ENCODE measurements at regions not wholly inside any gene's neighbourhood (a gene's known extent, or its start where the extent isn't known, plus 50 kb on each side); places are given as distances from the start of the nearest gene placed in this dataset.

DNA sequence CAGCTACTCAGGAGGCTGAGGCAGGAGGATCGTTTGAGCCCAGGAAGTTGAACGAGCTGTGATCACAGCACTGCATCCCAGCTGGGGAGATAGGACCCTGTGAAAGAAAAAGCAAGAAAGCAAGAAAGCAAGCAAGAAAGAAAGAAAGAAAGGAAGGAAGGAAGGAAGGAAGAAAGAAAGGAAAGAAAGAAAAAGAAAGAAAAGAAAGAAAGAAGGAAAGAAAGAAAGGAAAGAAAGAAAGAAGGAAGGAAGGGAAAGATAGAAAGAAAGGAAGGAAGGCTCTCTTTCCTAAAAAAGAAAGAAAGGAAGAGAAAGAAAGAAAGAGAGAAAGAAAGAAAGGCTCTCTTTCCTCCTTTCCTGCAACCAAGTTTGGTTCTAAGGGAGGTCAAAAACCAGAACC lies 380.3 kb downstream of the PCNX1 start:
- no peak for DNase-seq (ENCODE audit: low spot score)

DNA sequence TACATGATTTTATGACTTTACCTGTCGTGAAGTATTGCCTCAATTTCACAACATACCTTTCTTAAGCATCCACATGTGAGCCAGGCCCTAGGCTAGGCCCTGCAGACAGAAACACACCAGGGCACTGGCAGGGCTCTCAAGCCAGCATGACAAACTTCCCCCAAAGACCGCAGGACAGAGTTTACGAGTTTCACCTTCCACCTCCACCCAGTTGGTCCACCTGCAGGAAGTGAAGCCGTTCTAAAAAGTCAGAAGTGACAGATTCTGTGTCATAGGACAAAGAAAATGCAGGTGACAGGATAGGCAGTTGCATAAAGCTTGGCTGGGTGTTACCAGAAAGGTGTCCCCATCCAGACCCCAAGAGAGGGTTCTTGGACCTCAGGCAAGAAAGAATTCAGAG lies 382.3 kb downstream of the PCNX1 start:
- no peak for DNase-seq (ENCODE audit: low spot score)

DNA sequence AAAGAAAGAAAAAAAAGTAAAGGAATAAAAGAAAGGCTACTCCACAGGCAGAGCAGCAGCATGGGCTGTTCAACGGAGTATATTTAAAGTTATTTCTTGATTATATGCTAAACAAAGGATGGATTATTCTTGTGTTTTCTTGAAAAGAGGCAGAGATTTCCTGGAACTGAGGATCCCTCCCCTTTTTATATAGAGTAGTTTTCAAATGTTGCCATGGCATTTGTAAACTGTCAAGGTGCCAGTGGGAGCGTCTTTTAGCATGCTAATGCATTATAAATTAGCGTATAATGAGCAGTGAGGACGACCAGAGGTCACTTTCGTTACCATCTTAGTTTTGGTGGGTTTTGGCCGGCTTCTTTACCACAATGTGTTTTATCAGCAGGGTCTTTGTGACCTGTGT lies 383.0 kb downstream of the PCNX1 start:
- DNase-seq (ENCODE audit: low spot score) = no peak

DNA sequence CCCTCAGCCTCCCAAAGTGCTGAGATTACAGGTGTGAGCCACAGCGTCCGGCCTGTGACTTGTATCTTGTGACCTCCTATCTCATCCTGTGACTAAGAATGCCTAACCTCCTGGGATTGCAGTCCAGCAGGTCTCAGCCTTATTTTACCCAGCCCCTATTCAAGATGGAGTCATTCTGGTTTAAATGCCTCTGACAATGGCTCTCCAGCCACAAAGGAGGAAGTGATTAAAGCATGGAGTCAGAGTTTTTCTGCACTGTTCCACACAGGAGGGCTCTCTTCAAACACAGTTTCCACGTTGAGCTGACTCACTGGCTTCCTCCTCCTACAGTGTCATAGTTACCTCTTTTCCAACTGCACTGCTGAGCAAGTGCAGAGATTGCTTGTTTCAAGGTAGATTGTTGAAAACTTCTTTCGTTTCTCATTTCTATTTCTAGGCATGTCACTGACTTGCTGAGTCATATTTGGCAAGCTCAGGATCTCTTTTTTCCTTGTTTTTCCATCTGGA lies 383.8 kb downstream of the PCNX1 start:
- DNase-seq (ENCODE audit: low spot score) = peak; percentile 60

DNA sequence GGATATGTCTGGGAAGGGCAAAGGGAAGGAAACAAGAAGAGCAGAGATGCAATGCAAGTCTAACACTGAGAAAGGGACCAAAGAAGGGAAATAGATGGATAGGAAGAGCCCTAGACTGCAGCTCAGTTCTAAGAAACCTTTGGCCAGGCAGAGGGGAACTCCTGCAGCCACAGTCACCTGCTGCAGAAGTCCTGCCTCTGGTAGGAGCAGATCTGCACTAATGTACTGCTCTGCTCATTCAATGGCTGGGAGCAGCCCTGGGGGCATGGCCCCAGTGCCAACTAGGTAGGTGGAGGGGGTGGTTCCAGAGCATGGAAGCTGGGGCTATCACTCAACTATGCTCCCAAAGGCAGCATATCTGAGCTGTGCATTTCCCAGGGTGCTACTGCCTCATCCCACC lies 388.9 kb downstream of the PCNX1 start:
- no peak for DNase-seq (ENCODE audit: low spot score)

DNA sequence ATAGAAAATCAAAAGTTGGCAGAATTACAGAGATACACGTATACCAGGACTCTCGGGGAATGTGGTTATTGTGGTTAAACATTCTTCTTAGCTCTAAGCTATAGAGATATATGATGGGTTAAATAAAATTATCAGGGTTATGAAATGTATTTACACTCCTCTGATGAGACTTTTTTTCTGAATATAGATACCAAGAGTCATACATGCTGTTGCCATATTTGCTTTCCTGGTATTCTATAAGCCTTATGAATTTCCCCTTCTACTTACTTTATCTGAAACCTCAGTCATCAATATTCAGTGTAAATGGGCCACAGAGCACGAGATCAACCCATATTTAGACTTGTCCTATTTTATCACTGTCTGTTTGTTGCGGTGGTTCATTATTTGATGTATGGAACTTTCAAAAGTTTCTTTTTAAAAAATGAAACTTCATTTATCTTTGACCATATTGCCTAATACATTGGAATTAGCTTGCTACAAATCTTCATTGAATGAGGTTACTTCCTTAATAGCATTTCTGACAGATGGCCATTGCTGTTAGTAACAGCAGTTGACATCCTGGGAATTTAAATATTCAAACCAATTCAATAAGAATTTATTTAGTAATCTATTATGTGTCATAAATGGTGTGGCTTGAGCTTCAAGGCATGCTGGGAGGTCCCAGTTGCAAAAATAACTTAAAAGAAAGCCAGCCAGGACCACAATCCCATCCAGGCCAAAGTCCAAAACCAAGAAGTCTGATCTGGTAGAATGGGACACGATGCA lies 393.5 kb downstream of the PCNX1 start:
- DNase-seq (ENCODE audit: low spot score) = peak; percentile 51

DNA sequence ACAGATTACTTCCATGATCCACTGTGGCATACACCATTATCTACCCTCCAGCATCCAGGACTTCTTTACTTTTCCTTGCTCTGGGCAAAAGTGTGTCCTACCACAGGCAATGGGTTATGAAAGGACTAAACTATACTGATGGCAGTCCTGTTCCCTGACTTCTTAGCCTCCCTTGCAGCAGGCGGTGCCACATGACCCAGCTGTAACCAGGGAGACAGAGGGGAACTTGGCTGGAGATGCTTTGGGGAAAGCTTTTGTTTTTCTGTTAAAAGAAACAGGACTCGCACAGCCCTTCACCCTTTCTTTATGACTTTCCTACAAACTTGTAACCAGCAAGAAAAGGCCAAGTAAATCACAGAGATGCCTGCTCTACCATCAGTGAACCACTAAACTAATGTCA lies 394.4 kb downstream of the PCNX1 start:
- no peak for DNase-seq (ENCODE audit: low spot score)

DNA sequence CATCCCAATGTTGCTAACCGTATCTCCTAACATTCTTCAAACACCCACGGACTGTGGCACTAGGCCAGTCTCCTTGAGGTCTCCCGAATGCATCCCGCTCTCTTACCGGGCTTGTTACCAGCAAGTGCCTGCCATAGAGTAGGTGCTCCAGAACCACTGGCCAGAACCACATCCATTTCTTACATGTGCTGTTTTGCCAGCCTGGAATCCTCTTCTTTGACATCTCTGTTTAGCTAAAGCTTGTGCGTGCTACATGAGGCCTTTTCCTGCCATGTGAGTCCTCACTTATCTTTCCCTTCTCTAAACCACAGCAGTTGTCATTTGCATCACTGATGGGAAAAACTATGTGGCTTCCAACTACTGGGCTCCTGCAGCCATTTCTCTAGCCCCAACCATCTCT lies 397.4 kb downstream of the PCNX1 start:
- no peak for DNase-seq (ENCODE audit: low spot score)

DNA sequence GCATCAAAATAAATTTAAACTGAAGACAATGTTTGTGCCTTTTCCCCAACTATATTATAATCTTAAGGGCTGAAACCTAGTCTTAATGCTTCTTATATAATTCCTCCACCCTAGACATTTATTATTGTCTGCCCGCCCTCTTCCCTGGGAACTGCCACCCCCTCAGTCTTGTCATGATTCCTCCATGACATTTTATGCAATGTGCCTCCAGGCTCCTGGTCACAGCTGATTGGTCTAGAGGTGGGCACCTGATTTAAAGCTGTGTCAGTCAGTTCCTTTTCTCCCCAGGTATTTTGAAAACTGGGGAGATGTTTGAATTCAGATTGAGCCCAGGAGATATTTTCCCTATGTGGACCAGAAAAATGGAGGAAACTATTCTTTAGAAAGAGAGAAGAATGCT lies 401.4 kb downstream of the PCNX1 start:
- DNase-seq (ENCODE audit: low spot score) = no peak

DNA sequence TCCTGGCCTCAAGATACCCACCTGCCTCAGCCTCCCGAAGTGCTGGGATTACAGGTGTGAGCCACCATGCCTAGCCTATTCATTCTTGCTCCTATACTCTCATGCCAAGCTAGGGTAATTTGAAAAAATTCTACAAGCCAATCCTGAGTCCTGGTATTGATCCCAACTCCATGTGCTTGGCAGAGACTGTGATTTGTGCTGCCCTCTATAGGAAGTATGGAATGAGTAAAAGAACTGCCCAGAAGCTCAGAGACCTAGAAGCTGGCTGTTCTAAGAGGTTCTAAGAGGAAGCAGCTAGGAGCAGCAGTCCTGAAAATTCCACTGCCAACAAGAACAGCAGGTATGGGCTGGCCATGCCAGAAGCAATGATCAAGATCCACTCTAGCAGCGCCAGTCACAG lies 402.5 kb downstream of the PCNX1 start:
- DNase-seq (ENCODE audit: low spot score) = peak; percentile 5

DNA sequence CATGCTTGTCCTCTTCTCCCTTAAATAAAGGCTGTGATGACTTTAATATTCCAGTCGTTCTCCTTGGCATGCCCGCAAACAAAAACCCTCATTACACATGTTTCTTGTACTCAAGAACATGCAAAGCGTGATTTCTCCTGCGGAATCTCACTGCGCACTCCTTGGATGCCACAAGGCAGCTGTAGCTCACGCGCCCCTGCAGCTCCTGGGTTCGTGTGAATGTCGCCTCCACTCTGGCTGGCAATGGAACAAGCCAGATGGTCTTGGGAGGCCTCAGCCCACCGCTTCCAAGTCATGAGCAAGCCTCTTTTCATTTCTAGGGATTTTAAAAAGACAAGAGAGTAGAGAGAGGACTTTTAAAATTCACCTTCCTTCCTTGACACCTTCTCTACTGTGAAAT lies 403.8 kb downstream of the PCNX1 start:
- DNase-seq (ENCODE audit: low spot score) = no peak

DNA sequence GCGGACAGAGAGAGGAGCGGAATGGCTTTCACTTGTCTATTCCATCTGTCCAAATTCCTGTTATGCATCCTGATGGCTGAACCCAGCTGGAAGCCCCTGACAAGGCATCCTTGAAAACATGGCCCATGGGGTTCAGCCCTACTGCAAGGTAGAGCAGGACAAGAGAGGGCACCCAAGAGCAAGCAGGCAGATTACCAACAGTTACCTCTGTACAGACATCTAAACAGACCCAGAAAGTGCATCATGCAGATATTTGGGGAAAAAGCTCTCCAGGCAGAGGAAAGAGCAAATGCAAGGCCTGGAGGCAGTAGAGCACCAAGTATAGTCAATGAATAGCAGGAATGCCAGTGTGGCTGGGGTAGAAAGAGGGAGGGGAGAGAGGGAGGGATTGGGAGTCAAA lies 407.5 kb downstream of the PCNX1 start:
- DNase-seq (ENCODE audit: low spot score) = no peak

DNA sequence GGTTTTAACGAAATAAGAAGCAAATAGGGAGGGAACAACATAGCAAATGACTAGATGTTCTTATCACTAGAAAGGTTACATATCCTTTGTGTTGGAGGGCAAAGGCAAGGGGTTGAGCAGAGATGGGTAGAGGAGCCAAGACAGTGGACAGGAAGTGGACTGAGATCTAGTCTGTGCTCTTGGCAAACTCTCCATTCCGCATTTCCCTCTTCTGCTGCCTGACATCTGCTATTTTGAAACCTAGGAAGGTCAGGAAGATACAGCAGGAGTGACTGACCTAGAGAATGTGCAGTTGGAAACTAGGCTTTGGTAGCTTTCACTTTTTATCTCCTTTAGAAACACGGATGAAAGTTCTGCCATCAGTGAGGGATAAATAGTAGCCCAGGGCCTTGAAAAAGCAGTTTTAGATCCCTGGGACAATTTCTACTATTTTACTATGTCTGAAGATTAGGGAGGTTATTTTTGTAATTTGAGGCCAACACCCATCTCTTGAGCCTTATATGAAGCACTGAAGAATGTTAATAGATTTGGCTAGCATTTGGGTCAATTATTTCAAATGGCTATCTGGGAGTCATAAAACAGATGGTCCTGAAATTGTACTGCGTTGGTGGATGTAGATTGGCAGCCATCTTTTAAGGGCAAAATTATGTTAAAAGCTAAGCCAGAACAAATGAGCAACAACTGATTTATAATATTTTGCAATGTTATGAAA lies 410.3 kb downstream of the PCNX1 start:
- no peak for DNase-seq (ENCODE audit: low spot score)

DNA sequence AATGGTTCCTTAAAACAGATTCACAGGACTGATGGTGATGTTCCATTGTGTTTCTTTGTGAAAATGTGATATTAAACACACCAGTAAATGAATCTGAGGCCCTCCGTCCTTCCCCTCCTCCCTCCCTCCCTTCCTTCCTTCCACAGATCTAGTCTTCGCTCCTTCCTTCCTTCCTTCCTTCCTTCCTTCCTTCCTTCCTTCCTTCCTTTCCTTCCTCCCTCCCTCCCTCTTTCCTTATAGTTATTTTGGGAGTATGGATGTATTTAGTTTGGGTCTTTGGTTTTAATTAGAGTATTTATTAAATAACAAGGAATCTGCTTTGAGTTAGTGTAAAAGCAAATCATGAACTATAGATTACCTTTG lies 410.8 kb downstream of the PCNX1 start:
- no peak for DNase-seq (ENCODE audit: low spot score)

DNA sequence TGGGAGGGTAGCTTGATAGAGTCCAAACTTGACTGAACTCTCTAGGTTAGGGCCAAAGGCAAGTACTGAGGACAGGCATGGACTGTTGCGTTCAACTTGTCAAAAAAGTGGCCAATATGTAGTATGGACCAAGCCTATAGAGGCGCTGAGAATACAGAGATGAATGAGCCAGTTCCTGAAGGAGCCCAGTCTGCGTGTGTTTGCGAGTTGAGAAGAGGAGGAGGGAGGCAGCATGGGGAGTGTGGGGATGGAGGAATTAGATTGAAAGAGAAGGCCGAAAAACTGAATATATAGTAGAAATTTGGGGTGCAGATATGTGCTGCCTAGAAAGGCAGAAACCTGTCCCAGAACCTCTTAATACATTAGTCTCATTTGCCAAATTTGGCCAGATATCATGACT lies 412.4 kb downstream of the PCNX1 start:
- no peak for DNase-seq (ENCODE audit: low spot score)

DNA sequence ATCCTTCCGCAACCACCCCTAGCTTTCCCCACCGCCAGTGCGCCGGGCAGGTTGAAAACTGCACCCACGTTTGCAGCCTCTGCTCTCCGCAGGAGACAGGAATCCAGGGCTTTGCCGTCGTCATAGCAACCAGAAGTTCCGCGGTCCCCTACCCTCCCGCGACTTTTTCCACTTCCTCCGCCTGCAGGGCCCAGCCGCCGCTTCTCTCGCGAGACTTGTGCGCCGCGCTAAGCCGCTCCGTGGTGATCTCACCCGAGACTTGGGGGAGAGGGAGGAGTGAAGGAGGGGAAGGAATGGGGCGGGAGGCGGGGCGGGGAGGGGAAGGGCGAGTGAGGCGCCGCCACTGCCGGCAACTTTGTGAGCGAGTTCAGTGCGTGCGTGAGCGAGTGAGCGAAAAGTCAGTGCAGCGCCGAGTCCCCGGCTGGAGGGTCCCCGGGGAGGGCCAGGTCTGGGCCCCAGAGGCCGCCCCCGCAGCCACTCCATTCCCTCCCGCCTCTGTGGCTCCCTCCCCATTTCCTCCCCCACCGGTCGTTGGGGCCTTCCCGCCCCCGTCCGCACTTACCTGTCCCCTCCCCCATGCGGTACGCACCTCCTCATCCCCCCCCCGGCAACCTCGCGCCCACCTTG lies 413.0 kb downstream of the PCNX1 start, which contains the start of gene SIPA1L1:
SIPA1L1 (plus strand) TSS at position 370 of the 627 bp plus-strand sequence.
- DNase-seq (ENCODE audit: low spot score) = peak; percentile 98

DNA sequence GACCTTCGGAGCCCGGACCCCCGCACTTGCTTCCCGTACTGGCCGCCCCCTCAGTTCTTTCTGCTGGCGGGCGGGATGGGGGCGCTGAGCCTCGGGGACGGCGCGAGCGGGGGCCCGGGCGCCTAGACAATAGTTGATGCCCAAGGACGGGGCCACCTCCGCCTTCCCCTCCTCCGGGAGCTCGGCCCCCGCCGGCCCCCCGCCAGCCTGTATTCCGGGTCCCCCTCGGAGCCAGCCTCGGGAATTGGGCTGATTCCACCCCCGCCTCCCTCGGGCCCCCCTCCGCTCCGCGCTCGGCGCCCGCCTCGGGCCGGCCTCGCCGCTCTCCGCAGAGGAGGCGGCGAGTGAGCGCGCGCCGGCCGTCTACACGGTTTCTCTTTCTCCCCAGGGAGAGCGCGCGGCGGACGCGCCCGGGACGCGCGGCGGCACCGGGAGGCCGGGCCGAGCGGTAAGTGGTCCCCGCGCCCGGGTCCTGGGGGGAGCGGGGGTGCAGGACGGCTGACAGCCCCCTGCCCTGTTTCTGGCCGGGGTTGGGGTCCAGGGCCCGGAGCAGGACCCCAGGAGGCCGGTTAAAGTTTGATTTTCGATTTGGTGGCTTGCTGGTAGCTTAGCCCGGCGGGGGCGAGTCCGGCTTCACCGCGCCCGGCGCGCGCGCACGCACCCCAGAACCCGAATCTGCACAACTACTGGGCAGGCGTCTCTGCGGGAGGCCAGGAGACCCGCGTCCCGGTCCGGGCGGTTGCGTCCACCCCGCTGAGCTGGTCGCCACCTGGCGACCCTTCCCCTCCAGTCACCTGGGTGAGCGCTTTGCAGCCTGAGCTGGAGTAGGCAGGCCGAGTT lies 413.7 kb downstream of the PCNX1 start:
- DNase-seq (ENCODE audit: low spot score) = peak; percentile 87

DNA sequence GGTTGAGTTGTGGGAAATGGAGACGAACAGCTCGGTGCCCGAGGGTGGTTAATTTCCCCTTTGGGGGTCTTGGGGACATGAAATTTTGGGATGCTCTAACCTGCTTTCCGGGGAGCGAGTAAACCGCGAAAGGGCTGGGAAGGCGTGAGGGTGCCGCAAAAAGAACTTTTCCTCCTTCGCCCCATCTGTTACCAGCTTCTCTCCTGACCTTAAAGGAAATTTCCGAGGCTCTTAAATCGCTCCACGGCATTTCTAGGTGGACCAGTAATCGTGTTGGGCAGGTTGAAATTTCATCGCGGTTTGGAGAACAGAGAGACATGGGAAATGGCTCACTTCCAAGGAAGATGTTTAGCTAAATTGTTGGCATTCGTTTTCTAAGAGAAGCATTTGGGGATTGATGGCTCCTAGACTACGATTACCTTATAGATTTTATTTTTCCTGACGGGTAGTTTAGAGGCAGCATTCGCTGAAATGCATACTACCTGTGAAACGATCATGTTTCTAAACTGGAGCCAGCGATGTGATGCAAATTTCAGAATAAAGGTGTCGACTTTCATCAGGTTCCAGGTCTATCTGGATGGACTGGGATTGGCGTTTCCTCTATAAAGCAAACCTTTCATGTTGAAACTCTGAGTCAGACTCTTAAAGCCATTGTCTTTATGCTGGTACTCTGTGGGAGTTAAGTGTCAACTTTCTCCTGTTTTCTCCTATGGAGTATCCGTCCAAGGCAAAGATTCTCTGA lies 414.5 kb downstream of the PCNX1 start:
- DNase-seq (ENCODE audit: low spot score) = peak; percentile 27

DNA sequence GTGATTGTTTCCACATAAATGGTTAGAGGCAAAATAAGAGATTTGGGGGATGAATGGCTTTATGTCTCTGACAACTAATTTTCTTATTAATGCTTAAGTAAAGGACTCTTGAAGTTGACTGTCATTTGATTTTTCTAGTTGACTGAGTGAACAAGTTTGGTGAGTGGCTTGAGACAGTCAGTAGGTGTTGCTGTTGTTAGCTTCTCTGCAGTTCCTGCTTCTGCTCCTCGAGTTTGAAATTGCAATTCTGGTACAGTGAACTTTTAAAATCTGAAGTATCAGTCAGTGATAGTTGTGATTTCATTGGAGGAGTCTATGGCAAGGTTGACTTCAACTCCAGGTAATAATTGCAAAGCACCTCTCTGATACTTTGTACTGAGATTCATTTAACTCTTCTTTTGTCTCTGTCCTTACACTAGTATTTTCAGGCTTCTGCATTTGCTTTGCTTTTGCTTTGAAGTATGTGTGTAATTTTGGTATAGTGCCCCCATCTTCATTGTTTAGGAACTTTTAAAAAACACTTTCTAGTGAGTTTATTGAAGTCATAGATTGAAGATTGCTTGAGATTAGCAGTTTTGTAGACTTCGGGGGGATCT lies 415.5 kb downstream of the PCNX1 start:
- peak; percentile 55 for DNase-seq (ENCODE audit: low spot score)

DNA sequence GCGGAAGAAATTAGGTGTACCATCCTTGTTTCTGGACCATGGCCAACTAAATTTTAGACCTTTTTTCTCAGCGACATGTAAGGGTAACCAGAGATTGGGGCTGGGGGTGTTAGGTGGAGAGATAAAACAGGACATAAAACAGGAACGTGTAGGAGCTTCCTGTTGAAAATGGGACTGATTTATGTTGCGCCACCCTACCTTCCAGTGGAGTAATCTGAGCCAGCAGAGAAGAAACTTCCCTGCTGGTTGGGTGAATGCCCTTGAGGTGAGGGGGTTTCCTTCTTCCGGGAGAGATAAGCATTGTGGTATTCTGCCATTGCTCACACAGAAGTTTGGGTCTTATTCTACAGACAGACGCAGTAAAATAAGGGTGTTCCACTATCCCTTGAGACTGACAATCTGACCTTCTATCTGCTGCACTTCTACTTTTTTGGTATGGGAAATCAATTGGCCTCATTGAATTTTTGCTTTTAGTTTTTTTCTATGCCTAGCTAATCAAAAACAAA lies 417.6 kb downstream of the PCNX1 start:
- no peak for DNase-seq (ENCODE audit: low spot score)

DNA sequence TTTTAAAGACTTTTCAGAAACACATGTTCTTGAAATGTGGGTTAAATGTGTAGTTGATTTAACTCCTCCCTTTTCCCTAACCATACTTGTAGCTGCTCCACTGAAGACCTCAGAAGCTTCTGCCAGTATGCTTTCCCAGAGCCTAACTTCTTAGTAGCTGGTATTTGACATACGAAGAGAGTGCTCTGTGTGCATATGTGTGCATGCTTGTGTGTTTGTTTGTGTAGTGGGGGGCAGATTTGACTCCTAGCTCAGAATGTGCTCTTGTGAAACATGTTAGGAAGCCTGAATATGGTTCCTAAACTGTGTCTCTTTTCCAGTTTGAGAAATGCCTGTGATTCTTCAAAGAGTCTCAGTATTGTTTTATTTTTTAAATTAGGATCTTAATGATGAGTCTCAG lies 420.4 kb downstream of the PCNX1 start:
- DNase-seq (ENCODE audit: low spot score) = no peak

All from GM03348 (cell line).